HG03159 (cell line): ENCODE measurements at regions not wholly inside any gene's neighbourhood (a gene's known extent, or its start where the extent isn't known, plus 50 kb on each side); places are given as distances from the start of the nearest gene placed in this dataset.
"Not testable (repeated sequence)": the region's sequence is repeated elsewhere in the genome, so short reads cannot be mapped to it uniquely, and the experiment has no call there.

Source experiments
- ATAC-seq: cut with Tn5 transposase; IDR thresholded peaks from one replicate; pipeline ENCODE4 v1.9.1; 2021; ENCODE audit warnings: mild to moderate bottlenecking, moderate library complexity; ENCODE audit not compliant: unreplicated experiment

DNA sequence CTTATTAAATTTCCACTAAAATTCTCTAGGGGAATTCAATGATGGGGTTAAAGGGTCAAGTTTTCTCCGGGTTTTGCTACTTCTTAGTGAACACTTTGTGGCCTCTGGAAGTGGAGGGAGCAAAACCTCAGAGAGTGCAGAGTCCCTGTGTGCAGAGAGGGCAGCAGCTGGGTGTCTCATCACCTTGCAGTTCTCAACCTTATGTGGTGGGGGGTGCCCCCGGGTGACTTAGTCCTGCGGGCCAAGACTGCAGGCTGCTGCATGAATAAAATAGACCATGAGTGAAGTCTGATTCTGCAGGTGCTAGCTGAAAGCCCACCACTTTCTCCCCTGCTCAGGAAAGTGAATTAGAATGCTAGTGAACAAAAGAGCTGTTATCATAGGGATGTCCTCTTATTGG, 191.6 kb downstream of the DLEU7 start:
- ATAC-seq = no peak

DNA sequence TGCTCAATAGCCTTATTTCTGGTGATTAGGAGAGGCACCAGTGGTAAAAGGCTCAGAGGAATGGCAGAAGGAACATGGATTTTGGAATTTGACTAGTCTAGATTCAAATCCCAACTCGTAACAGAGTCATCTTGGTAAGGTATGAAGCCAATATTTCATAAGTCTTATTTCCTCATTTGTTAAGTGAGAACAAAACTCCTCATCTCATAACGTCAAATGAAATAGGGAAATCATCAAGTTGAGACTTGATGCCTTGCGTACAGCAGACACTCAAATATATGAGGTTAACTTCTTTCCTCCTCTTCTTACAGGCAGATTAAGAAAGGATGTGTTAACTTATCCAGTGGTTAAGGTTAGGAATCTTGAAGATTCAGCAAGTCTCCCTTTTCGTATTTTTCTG, 189.2 kb downstream of the DLEU7 start:
- no peak for ATAC-seq

DNA sequence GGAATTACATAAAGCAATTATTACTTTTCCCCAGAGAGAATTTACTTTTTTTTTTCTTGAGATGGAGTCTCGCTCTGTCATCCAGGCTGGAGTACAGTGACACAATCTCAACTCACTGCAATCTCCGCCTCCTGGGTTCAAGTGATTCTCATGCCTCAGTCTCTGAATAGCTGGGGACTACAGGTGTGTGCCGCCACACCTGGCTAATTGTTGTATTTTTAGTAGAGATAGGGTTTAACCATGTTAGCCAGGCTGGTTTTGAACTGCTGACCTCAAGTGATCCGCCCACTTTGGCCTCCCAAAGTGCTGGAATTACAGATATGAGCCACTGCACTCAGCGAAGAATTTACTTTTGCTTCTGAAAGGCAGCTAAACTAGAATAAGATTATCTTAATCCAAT, 181.6 kb downstream of the DLEU7 start:
- ATAC-seq = not testable (repeated sequence)

DNA sequence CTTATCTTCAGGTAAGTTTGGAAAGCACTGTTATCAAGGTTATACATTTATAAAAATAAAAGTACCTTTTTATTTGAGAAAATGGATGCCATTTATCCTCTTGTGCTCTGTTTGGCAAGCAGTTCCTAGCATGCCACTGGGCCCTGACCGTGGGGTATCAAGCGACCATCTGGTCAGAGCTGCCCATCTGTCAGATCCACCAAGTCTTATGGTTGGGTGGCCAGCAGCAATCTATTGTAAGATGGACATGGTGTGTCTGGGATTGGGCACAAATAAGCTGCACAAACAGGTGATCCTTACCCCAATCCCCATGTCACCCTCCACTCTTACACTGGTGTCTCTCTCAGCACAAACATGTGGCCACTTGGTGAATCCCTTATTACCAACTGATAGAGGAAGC, 178.5 kb downstream of the DLEU7 start:
- ATAC-seq = no peak

DNA sequence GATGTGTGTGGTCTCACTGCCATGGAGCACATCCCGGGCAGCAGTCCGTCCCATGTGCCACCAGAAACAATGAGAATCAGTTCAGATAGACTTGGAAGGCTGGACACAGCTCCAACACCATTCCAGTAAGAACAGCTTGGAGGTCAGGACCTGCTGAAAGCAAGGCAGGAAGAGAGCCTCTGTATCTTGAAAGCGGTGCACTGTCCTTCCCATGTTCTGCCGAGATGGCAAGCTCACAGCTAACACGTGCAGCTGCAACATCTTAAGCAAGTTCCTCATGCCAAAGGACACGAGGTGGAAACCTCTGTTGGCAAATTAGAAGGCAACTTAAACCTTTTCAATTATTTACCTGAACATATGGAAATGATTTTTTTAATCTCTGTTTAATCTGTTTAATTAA, 175.4 kb downstream of the DLEU7 start:
- no peak for ATAC-seq

DNA sequence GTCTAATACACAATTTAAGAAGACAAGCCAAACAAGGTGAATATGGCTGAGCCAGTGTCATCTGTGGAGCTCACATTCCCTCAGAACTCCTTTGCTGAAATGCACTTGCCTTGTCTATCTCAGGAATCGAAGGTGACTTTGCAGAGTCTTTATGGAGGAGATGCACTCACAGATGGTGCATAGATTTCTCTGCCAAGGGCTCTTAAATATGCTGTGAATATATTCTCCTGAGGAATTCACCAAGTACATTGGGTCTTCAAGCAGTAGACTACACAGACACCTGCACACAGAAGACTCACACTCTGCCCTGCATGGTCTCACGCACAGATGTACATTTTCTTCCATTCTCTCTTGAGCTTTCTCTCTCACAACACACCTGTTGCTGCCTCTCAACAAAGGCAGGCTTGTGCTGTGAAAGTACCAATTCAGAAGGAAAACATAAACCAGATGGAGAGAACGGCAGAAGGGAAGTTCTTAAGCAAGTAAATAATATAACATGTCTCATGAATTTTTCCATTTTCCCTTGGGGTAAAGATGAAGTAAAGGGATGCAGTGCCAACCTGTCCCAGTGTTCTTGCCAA, 174.7 kb downstream of the DLEU7 start:
- ATAC-seq = no peak

DNA sequence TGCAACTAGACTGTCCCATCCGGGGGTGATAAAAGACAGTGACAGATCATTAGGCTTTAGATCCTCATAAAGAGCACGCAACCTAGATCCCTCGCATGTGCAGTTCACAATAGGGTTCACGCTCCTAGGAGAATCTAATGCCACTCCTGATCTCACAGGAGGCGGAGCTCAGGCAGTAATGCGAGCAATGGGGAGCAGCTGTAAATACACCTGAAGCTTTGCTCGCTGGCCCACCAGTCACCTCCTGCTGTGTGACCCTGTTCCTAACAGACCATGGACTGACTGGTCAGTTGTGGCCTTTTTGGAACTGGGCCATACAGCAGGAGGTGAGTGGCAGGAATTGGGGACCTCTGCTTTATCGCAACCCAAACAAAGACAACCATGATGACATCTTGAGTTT, 173.2 kb downstream of the DLEU7 start:
- no peak for ATAC-seq

DNA sequence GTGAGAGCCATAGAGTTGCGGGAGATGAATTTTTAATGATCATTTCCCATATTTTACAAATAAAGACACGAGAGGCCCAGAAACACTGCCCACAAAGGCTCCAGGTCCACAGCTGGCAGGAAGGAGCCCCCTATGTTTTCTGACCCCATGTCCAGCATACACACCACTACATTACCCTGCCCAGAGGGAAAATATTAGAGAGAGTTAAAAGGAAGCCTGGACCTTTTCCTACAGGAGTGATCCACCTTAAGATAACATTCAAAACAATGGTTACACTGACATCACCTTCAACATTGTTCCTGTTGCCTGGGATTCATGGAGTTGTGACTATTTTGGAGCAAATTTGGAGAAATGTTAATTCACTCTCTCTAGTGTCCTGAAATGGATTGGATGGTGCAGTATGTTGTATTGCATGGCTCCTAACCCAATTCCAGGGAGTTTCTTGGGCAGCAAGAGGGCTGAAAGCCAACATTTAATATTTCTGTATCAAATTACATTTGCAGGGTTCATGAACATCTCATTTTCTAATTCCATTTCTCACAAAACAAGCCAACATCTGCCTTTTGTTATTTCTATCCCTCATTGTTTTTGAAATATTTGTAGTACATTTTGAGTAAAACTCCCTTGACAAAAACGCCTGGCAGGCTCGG, 172.5 kb downstream of the DLEU7 start:
- no peak for ATAC-seq

DNA sequence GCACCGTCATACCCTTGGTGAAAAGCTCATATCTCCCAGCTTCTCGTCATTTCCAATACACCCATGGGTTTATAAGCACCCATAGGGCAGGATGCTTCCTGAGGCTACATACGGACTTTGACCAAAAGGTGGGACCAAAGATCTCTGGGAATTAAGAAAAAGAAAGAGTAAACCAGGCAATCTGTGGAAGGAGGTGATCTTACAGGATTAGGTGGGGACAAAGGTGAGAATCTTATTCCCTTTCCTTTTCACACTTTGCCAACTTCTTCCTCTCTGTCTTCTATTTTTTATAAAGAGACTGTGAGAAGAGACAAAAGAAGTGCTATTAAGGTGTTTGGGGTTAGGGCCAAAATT, 172.0 kb downstream of the DLEU7 start:
- no peak for ATAC-seq

DNA sequence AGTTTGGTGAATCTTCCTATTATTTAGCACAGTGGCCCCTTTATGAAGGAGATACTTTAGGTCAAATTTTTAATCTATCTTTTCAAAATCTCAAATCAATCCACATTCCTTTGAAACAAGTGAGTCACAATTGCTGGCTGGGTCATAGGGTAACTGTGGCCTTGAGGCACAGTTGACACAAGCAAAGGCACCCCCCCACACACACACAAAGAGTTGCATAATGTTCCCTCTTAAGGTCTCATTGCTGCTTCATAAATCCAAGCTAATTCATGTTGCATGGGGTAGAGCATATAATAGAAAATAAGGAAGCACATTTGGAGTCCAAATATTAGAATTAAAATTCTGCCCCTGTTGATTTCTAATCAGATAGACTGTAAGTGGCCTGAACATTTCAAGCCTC, 171.5 kb downstream of the DLEU7 start:
- ATAC-seq = no peak

DNA sequence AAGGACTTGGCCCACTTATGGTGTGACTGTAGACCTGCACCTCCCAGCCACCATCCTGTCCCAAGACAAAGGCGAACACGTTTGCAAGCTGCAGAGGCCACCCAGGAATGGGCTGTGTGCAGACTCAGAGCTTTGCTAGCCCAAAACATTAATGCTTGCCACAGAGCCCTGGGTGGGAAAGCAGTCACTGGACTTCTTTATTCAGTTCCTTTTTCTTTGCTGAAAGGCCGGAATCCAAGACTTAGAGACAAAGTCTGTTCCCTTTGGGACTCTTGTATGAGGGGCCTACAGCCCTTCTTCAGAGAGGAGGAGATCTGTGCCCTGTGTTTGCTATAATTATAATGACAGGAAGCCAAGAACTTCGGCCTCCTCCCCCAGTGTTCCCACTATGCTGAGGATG, 167.8 kb downstream of the DLEU7 start:
- ATAC-seq = no peak

DNA sequence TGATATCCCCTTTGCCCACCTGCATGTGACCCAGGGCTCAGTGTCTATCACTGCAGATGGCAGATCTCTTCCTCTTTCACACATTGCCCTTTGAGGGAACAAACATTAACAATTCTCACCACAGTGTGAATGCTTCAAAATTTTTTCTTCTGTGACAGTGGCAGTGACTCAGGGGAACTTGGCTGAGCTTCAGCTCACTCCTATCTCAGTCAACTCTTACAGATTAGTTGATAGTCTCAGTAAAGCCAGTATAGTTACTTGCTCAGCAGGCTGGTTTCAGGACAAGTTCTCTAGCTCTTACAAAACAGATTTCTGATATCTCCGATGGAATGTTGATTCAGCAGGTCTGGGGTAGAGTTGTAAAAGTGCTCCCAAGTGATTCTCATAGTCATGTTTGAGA, 166.9 kb downstream of the DLEU7 start:
- no peak for ATAC-seq

DNA sequence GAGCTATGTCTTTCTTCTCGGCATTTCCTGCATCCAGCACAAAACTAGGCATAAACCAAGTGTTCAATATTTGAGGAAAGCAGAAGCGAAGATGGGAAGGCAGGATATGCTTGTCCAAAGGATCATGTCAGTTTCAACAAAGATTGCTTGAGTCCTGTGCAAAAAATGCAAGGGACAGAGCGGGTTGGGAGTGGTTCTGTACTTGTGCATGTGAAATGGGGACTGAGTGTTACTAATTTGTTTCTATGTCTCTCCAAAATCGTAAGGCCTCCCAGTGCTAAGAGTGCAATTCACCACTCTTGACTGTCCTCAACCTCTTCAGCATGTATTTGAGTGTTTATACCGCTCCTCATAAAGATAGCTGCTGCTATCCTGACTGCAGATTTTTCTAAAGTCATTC, 166.2 kb downstream of the DLEU7 start:
- no peak for ATAC-seq

DNA sequence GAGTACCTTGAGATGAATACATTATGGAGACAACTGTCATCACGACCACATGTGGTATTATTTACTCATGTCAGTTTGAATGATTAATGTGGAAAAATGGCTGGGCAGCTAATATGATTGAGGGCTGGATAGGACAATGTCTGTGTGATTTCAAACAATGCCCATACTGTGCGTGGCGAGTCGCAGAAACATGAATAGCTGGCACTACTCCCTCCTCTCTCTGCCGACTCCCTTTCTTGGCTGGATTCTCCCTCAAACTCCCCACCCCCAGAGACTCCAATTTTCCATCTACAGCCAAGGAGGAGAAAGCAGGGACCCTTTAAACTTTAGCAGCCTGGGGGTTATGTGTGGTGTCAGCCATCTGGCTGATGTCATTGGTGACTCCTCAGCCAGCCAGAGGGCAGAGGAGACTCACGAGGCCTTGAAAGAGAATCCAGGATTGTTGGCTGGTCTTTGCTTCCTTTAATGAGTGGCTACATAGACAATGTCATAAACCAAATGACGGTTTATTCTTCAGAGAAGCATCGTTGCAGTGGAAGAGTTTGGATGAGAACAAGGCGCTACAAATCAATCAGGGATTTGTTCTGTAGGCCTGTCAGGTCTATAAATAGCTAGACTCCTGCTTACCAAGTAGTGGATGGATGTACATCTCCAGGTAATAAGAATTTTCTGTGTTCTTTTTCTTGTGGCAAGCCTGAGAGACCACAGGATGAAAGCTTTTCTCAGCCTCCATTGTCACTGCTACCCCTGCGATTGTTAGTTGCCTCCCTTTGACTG, 165.6 kb downstream of the DLEU7 start:
- ATAC-seq = no peak

DNA sequence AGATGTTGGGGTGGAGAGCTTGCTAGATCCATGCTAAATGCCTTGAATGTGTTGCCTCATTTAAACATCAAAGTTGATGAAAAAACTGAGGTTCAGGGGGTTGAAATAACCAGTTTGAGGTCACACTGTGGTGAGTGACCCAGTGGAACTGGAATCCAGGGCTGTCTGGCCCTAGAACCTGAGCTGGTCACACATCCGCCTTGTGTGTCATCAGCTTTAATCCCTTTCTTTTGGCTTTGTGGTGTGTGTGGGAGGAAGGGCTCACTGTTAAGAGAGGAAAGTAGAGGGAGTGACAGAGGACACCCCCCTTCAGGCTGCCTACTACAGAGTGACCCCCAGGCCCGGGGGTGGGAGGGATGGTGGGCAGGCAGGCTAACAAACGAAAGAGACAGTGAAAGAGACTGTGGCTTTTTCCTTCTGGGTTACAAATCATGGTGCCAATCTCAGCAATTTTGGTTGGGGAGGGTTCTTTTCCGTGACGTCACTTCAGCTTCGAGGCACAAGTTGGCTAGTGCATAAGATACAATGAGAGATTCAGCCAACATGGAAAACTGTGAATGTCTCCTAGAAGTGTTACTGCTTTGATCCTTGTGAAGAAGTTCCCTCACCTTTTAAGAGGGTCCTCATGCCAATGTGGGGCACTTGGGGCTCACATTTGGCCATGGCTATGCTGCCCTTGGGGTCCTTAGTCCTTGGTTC, 164.9 kb downstream of the DLEU7 start:
- ATAC-seq = no peak

DNA sequence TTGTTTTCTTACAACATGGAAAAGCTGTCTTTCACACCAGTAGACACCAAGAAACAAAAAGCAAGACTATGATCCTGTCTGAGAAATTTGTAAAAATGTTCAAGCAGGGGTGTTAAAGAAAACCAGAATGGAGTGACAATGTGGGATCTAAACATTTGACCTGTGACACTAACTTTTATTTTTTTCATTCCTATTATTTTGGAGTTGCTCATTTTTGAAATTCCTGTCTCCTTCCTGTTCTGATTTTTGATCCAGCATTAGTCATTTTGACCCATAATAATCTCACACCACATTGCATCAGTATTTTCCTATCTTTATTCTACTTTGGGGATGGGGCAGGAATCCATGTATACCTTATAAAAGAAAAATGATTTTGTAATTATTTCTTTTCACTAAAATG, 164.2 kb downstream of the DLEU7 start:
- ATAC-seq = no peak

DNA sequence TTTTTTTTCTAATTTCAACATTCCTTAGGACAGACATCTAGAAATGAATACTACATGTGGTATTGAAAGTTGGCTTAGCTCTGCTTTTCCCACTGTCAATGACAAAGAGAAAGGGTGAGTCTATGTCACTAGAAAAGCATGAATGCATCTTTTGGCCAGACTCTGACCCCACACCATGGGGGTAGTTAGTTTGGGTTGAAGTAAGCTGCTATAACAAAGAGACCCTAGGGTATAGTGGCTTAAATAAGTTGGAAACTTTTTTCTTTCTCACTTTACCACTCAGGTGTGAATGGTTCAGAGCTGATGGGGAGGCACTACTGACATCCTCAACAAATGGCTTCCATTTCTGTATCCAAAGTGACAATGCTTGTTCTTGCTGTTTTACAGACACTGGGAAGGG, 161.5 kb downstream of the DLEU7 start:
- ATAC-seq = no peak

DNA sequence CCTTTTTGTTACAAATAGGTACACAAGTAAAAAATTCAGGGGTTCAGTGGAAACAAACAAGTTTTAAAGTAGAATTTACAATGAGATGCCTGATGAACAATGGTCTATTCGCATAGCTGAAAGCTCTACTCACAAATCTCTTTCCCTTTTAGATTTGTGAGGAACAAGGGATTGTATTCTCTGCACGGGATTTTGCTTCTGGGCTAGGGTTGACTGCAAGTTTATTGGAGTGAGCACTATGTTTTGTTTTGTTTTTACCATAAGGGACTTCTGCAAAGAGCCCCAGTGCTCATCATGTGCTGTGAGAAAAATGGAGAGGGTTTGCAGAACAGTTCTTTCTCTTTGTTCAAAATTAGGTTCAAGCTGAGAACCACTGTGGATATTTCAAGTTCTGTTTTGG, 160.5 kb downstream of the DLEU7 start:
- no peak for ATAC-seq

DNA sequence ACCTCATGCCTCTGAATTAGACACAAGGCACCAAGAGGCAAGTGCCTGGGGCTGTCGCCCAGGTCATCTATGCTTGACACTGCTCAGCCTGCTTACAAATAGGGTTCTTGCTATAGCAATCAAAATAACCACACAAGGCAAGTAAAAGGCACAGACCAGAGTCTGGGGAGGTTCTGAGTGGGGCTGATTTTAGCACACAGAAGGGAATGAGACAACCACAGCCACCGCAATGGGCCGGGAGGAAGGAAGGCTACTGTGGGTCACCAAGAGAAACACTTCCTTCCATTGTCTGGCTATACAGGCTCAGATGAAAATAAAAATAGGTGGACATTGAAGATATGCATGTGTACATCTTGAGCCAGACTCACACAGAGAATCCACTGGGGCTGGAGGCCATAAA, 159.1 kb downstream of the DLEU7 start:
- ATAC-seq = no peak

DNA sequence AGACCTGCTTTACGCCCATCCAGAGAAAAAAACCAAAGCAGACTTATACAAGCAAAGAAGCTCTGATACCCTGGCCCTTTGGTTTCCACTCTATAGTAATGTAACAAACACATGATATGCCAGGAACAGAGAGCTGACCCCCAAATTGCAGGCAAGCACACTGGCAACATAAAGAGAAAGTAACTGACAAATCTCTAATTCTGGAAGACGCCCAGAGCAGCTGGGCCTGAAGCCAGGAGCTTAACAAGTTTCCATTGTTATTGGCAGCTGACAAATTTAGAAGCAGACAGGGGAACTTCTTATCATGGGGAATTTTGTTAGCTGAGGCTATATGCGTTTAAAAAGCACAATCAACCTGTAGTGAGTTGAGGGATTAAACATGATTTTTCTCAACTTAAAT, 158.0 kb downstream of the DLEU7 start:
- no peak for ATAC-seq

DNA sequence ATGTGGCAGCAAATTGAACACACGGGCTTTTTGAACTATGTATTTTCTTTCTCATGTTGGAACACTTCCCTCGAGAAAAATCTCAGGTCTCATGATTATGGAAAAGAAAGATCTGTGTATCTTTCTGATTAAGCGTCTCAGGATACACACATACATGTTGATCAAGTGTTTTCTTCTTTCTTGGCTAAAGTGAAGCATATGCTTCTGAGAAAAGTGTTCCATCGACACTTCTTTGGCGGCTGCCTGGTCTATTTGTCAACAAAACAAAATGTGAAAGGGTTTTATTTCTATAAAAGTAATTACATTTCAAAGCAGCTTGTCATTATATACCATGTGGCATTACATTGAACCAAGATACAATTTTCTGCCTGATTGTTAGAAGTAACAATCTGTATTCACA, 157.5 kb downstream of the DLEU7 start:
- ATAC-seq = no peak

DNA sequence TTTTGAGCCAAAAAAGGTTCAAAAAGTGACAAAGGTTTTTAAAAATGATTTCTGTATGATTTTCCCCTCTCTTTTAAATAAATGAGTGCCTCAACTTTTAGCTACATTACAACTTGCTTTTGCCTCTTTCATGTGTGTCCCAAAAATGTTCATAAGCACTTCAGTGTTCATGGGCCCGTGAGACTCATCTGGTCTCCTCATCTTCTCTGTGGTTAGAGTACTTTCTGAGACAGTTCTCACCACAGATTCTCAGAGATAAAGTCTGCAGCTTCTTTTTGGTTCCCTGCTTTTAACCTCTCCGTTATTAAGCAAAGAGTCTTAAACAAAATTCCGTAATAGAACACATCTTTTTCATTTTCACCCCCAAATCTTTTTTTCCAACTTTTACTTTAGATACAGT, 156.9 kb downstream of the DLEU7 start:
- ATAC-seq = no peak
